ENCODE measurements at regions not wholly inside any gene's neighbourhood (a gene's known extent, or its start where the extent isn't known, plus 50 kb on each side); places are given as distances from the start of the nearest gene placed in this dataset.

- no peak for DNase-seq
Measured at GRCh38 chr7:110076194-110076593, 1014.7 kb upstream of the LRRN3 start.

DNA sequence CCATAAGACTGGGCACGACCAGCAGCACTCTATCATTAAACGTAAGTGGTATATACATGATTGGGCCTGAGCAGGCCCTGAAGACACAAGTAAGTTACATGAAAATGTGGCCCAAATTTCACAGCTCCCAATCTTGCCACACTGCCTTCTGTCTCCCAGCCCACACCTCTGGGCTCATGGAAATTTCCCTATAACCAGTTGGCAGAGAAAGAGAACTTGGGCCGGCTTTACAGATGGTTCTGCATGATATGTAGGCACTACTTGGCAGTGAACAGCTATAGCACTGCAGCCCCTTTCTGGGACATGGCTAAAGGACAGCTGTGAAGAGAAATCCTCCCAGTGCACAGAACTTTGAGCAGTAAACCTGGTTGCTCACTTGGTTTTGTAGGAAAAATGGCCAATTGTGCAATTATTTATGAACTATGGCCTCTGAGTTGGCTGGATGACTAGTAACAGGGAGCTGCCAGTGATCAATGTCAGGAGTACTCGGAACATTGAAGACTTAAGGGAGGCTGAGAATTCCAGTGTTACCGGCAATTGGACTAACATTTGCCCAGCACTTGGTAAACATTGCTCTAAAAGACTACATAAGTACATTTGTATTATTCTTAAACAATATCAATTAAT, 1006.6 kb upstream of the LRRN3 start:
- DNase-seq: no peak

- DNase-seq: no peak
Measured at GRCh38 chr7:110090110-110090820, 1000.7 kb upstream of the LRRN3 start.

DNA sequence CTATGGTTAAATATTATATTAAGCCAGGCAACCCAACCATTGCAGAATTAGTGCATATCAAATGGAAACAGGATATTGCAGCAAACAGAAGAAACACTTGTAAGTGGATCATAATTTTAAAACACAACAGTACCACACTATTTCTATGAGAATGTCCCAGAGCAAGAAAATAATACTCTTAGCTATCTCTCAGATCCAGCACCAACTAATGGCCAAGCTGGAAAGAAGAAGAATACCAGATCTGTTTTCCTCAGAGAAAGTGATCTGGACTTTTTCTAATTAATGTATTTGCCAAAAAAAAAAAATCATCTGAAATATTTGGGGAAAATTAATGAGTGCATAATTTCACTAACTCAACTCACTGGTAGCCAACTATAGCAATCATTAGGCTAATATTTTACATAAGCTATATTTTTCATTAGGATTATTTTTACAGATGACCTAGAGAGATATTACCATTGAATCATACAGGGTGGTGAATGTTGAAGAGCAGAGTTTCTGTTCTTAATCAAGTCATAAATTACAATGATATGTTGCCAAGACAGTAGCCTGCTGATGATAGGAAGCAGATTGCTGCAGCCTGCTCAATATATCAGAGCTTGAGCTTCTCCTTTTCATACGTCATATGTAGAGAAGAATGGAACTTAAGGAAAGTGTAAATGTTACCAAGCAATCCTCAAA, 995.4 kb upstream of the LRRN3 start:
- no peak for DNase-seq

GRCh38 chr7:110104243-110104642, 986.7 kb upstream of the LRRN3 start:
- DNase-seq: no peak

GRCh38 chr7:110105307-110105706, 985.6 kb upstream of the LRRN3 start:
- DNase-seq: no peak

DNA sequence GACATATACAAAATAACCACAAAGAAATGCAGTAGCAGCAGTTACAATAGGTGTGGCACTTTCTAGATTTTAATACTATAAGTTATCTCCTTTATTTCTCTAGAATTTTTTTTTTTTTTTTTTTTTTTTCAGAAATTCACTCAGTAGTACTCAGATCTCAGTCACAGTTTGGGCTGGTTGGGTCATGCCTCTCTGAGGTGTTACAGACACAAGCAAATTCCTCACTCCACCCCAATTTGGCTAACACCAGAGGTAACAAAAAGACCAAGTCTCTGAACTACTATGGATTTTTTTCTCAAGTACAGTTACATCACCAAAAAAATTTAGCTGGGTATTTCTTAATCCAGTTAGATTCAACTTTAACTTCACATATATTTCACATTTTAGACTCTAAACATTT, 985.1 kb upstream of the LRRN3 start:
- DNase-seq: no peak

GRCh38 chr7:110119883-110120581, 970.9 kb upstream of the LRRN3 start:
- no peak for DNase-seq

GRCh38 chr7:110129159-110129558, 961.8 kb upstream of the LRRN3 start:
- no peak for DNase-seq

- DNase-seq: no peak
Measured at GRCh38 chr7:110130669-110131068, 960.3 kb upstream of the LRRN3 start.

- no peak for DNase-seq
Measured at GRCh38 chr7:110131344-110131743, 959.6 kb upstream of the LRRN3 start.

DNA sequence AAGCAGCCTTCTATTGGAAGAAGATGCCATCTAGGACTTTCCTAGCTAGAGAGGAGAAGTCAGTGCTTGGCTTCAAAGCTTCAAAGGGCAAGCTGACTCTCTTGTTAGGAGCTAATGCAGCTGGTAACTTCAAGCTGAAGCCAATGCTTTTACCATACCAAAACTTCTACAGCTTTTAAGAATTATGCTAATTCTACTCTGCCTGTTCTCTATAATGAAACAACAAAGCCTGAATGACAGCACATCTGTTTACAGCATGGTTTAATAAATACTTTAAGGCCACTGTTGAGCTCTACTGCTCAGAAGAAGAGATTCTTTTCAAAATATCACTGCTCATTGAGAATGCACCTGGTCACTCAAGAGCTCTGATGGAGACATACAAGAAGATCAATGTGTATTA, 951.9 kb upstream of the LRRN3 start:
- no peak for DNase-seq

DNA sequence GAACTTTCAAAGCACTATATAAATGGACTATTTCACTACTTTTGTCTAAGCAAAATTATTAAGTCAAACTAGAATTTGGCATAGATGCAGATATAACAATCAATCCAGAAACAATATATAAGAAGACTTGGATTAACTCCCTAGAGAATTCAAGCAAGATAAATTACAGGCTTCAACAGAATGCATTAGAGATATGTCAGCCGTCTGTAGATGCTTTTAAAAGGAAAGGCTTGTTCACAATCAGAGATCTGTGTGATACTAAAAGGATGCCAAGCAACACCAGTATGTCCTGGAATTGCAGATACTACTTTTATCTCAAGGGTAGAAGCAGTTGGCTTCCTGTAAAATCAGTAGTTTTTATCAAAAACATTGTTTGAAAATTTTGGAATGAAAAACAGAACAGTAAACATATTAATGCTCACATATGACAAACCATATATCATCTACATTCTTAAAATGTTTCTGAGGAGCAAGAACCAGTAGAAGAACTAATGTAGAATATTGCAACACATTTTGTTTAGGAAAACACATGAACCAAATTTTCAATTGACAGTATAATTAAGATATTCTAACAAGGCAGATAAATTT, 947.9 kb upstream of the LRRN3 start:
- DNase-seq: no peak

- no peak for DNase-seq
Measured at GRCh38 chr7:110144599-110144998, 946.3 kb upstream of the LRRN3 start.

DNA sequence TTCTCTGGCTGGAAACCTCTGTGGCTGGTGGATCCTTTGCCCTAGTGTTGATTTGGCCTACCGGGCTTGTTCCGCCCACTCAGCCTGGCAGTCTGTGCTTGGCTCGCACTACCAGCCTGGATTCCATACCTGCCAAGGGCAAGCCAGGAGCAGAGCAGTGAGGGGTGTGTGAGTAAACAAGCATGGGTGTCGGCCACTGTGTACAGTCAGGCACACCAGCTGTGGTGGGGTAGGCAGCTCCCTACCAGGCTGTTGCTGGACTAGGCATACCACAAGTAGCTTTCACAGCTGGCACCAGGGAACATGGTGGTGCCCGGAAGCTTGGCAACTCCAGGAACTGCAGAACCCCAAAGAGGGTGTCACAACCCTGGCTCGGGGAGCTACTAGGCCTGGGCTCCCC, 942.9 kb upstream of the LRRN3 start:
- DNase-seq: no peak

DNA sequence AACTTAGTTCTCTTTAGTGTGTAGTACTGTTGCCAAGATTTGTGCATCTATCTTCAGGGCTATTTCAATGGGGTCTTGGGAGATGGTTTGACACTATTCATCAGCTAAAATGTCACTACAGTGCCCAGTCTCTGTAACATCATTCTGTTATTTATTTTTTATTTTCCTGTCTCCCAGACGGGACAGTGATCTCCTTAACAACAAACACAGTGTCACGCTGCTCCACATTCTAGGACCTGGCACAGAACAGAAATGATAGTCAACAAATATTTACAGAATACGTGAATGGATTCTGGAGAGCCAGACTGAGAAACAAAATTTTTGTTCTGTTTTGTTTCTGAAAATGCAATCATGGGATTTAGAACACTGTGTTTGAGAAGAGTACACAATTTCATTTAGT, 937.7 kb upstream of the LRRN3 start:
- no peak for DNase-seq

- DNase-seq: no peak
Measured at GRCh38 chr7:110156511-110156910, 934.4 kb upstream of the LRRN3 start.

DNA sequence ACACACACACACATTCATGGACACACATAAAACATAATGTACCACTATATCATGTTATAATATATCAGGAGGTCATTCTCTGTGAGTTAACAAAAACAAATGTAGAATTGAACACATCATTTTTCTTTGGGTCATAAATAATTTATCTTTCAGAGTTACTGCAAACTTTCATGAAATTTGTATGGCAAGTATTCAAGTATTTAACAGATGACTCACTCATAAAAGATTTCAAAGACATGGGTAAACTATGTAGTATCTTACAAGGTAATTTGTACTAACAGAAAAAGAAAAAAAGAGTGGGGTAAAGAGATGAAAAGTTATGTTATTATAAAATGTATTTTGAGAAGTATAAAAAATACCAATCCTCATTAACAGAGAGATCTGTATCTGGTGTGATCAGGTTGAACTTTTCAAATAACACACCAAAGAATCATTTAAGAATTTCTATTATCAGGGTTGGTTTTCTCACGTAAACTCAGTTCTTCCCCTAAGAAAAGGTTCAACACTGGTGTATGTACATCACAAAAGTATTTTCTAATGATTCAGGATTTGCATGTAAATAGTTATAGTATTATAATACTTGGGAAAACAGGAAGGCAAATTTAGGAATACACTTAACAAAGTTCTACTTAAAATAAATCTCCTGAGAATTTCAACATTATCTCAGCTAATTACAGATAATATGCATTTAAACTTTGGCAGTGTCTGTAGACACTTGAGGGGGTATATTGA, 933.1 kb upstream of the LRRN3 start:
- no peak for DNase-seq

DNA sequence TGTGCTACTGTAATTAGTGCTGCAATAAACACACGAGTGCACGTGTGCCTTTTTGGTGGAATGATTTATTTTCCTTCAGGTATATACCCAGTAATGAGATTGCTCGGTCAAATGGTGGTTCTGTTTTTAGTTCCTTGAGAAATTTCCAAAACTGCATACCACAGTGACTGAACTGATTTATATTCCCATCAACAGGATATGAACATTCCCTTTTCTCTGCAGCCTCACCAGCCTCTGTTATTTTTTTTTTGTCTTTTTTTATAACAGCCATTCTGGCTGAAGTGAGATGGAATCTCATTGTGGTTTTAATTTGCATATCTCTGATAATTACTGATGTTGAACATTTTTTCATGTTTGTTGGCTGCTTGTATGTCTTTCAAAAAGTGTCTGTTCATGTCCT, 922.9 kb upstream of the LRRN3 start:
- DNase-seq: no peak

DNA sequence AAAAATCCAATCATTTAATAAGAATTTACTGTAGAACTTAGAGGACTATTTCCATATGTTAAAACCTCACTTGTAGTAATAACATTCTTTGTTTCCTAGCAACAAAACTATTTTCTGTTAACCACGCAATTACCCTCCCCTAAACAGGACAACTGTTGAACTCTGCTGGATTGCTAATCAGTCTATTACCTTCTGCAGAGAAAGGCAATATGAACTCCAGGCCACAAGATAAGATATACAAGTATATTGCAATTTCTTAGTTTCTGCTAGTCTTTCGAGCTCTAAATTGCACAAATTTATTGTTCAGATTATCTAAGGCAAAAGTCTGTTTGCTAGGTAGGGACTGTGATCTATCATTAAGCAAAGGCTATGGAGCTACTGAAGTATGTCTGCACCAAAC, 920.1 kb upstream of the LRRN3 start:
- no peak for DNase-seq

DNA sequence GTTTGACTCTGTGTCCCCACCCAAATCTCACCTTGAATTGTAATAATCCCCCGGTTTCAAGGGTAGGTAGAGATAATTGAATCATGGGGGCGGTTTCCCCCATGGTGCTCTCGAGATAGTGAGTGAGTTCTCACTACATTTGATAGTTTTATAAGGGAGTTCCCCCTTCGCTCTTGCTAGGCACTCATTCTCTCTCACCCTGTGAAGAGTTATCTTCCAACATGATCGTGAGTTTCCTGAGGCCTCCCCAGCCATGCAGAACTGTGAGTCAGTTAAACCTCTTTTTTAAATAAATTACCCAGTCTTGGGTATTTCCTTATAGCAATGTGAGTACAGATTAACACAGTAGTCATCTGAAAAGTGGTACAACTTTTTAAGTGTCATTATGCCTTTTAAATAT, 913.5 kb upstream of the LRRN3 start:
- no peak for DNase-seq

DNA sequence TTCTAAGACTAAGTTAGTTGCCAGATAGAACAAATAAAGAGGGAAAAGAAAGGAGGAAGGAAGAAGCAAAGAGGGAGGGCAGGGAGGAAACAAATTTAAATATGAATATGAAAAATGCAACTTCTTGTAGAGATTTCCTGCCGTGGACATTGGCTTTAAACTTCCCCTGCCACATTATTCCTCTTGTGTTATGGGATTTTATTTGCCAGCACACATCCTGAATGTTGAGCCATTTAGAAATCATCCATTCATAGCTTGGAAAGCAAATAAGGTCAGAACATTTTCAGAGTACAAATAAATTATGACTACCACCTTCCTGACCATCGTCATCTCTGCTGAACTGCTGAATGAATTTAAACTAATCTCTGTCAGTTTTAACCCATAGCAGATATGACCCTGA, 911.9 kb upstream of the LRRN3 start:
- DNase-seq: no peak

DNA sequence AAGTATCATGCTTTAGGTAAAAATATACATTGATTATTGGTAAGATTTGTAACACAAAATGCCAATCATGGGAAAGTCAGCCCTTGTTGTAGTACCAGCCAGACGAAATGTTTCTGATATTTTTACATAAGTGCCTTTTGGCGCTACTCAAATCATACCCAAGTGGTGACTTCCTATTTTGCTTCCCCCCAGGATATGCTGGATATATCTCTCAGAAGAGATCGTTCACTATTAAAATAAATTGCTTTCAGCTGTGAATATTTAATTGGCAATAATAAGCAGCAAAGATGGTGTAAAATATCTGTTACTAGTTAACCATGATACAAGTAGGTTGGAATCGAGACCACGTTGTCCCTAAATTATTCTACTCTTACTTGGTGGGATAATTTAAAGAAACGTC, 909.2 kb upstream of the LRRN3 start:
- DNase-seq: no peak

Data from right hindlimb (tissue), 1 donor.